Pancreas (tissue), 10 donors: ENCODE measurements at regions not wholly inside any gene's neighbourhood (a gene's known extent, or its start where the extent isn't known, plus 50 kb on each side); places are given as distances from the start of the nearest gene placed in this dataset.

ENCODE experiments used
- ATAC-seq, 4 donors: fragments of 200-7000 bp; cut with Tn5 transposase; one replicate each; pipeline versions ENCODE4 v1.8.0 to v1.9.1; 2020; ENCODE audit warnings: mild to moderate bottlenecking in 4 of 4, moderate library complexity in 4 of 4
- DNase-seq, 6 donors: peaks; one replicate each; pipeline ENCODE4 v3.0.0-alpha.2; 2020
- FAIRE-seq: peaks from 2 replicates; lab custom pipeline; 2012; peaks lifted over from hg19 to GRCh38; lab: Jason Lieb, UNC
- H3K27ac ChIP-seq, 4 donors: fragments of 200-600 bp; sonication (generic); 1 replicate in 3 of 4; 2 replicates in 1 of 4; pipeline versions ENCODE4 v1.5.0 to v1.8.0; 2020
- H3K27me3 ChIP-seq, 4 donors: fragments of 200-600 bp; one replicate each; pipeline ENCODE4 v1.8.0; 2021
- H3K36me3 ChIP-seq, 3 donors: fragments of 200-600 bp; sonication (generic) in 1 of 3; one replicate each; pipeline versions ENCODE4 v1.5.0 to v1.8.0; 2020 to 2021
- H3K4me1 ChIP-seq, 3 donors: fragments of 200-600 bp; one replicate each; pipeline ENCODE4 v1.8.0; 2021
- H3K4me3 ChIP-seq, 4 donors: fragments of 200-600 bp; sonication (generic) in 2 of 4; one replicate each; pipeline versions ENCODE4 v1.5.0 to v1.8.0; 2020 to 2021
- H3K9me3 ChIP-seq, 4 donors: fragments of 200-600 bp; one replicate each; pipeline ENCODE4 v1.8.0; 2021
- CTCF ChIP-seq, 4 donors: fragments of 200-600 bp; sonication (generic) in 3 of 4; IDR thresholded peaks; one replicate each; pipeline versions ENCODE4 v1.5.0 to v1.8.0; 2021; ENCODE audit warnings: antibody characterized with exemption in 4 of 4
- WGBS, 2 donors: extraction: QIAGEN DNeasy Blood & Tissue Kit; methylation state at CpG; one replicate each; pipeline ENCODE4 v1.1.7; 2013; 5-methylcytosine and 5-hydroxymethylcytosine counted together
- intact Hi-C, 3 donors: fragments of 100-400 bp; cut with DNase I; formaldehyde crosslinking; loops; one replicate each; pipeline versions ENCODE4 v1.11.1 to v1.14.2; 2022
- donor health status: healthy with polysubstance abuse.
- donor health status: DM: no; HTN: no; CAD: no; lungs with moderate emphysema.
- donor health status: DM: no; HTN: no; CAD: no.
- donor health status: control.
- donor health status: control.
- donor health status: Bipolar disorder and iron deficiency.
- donor health status: DM: yes; HTN: yes; CAD: no.
- donor health status: DM: no; HTN: no; CAD: no.
- donor health status: DM: no; HTN: no; CAD: no.
- donor health status: DM: yes; HTN: yes; CAD: no.

GRCh38 chr2:200135082-200135481 is 171.4 kb upstream of the SPATS2L start:
- intact Hi-C loops: no loop called here
- Histone ChIP-seq H3K9me3 (no peaks in the 10 kb centered on the region), H3K4me3 (no peak overlapping the region), H3K27me3 (no peaks in the 10 kb centered on the region), H3K27ac (no peak overlapping the region), H3K4me1 (peaks cover 0 to 17% (median 13%) of the 10 kb centered on the region in 3 donors), H3K36me3 (no peaks in the 10 kb centered on the region)
- DNase-seq: no peak
- no peak for TF ChIP-seq CTCF (IDR thresholded peaks at IDR 0.05)
- no peak for ATAC-seq
- no peak for FAIRE-seq
- WGBS, 2 donors: 91 to 93% methylated on average over 3 of the region's 3 CpGs

- no peak for FAIRE-seq
- ATAC-seq: no peak
- Histone ChIP-seq H3K27ac (no peak overlapping the region), H3K9me3 (no peaks in the 10 kb centered on the region), H3K4me3 (no peak overlapping the region), H3K27me3 (no peaks in the 10 kb centered on the region), H3K4me1 (peaks cover 0 to 17% (median 13%) of the 10 kb centered on the region in 3 donors), H3K36me3 (no peaks in the 10 kb centered on the region)
- no peak for DNase-seq
- TF ChIP-seq CTCF (IDR thresholded peaks at IDR 0.05): no peak
- intact Hi-C loops: no loop called here
- WGBS, 2 donors: 95 to 96% methylated on average over 5 of the region's 5 CpGs
These were observed 169.8 kb upstream of the SPATS2L start for GRCh38 chr2:200136655-200137054.

- intact Hi-C loops: no loop called here
- DNase-seq (no peak), FAIRE-seq (no peak), ATAC-seq (no peak)
- no peaks in the 10 kb centered on the region for H3K27me3 ChIP-seq
- no peak overlapping the region for H3K27ac ChIP-seq
- H3K4me1 ChIP-seq: peaks cover 0 to 17% (median 13%) of the 10 kb centered on the region in 3 donors
- H3K36me3 ChIP-seq: no peaks in the 10 kb centered on the region
- H3K4me3 ChIP-seq: no peak overlapping the region
- 89 to 96% methylated on average over 2 of the region's 2 CpGs for WGBS, 2 donors
- H3K9me3 ChIP-seq: no peaks in the 10 kb centered on the region
- no peak for TF ChIP-seq CTCF (IDR thresholded peaks at IDR 0.05)
These were observed 169.2 kb upstream of the SPATS2L start for GRCh38 chr2:200137271-200137670.

GRCh38 chr2:200137691-200138090 is 168.8 kb upstream of the SPATS2L start:
- Histone ChIP-seq H3K9me3 (no peaks in the 10 kb centered on the region), H3K4me3 (no peak overlapping the region), H3K27ac (no peak overlapping the region), H3K36me3 (no peaks in the 10 kb centered on the region), H3K27me3 (no peaks in the 10 kb centered on the region), H3K4me1 (peaks cover 0 to 17% (median 13%) of the 10 kb centered on the region in 3 donors)
- DNase-seq: no peak
- intact Hi-C loops: no loop called here
- 99 to 100% methylated on average over 1 of the region's 1 CpG for WGBS, 2 donors
- no peak for TF ChIP-seq CTCF (IDR thresholded peaks at IDR 0.05)
- no peak for ATAC-seq
- no peak for FAIRE-seq

GRCh38 chr2:200138391-200139124 is 167.9 kb upstream of the SPATS2L start:
- intact Hi-C loops: no loop called here
- peaks cover 0 to 17% (median 13%) of the 10 kb centered on the region in 3 donors for H3K4me1 ChIP-seq
- H3K36me3 ChIP-seq: no peaks in the 10 kb centered on the region
- ATAC-seq: peak in 3 of 4 donors; percentile 58 to 87 (median 70)
- no peak for TF ChIP-seq CTCF (IDR thresholded peaks at IDR 0.05)
- H3K9me3 ChIP-seq: no peaks in the 10 kb centered on the region
- WGBS, 2 donors: 52 to 54% methylated on average over 2 of the region's 2 CpGs
- no peak for DNase-seq
- FAIRE-seq: no peak
- no peak overlapping the region for H3K4me3 ChIP-seq
- peak overlapping the region in 3 of 4 donors; percentile 20 to 34 (median 30) for H3K27ac ChIP-seq
- H3K27me3 ChIP-seq: no peaks in the 10 kb centered on the region
